Hepatocyte (in vitro differentiated cells): ENCODE measurements at regions not wholly inside any gene's neighbourhood (a gene's known extent, or its start where the extent isn't known, plus 50 kb on each side); places are given as distances from the start of the nearest gene placed in this dataset.

Experiments
- DNase-seq: peaks from one replicate; pipeline ENCODE4 v3.0.0-alpha.2; 2016; ENCODE audit warnings: low spot score
- H2AFZ ChIP-seq: fragments of 200-600 bp; sonication (generic); 2 replicates; pipeline ENCODE4 v1.6.0; 2016; ENCODE audit warnings: antibody characterized with exemption, mild to moderate bottlenecking
- H3K27ac ChIP-seq: fragments of 200-600 bp; sonication (generic); 2 replicates; pipeline ENCODE4 v1.5.1; 2016; ENCODE audit warnings: mild to moderate bottlenecking
- H3K27me3 ChIP-seq: fragments of 200-600 bp; sonication (generic); 2 replicates; pipeline ENCODE4 v1.6.1; 2016
- H3K36me3 ChIP-seq: fragments of 200-600 bp; sonication (generic); replicated peaks from 2 replicates; pipeline ENCODE4 v1.5.1; 2016; ENCODE audit warnings: low read depth; ENCODE audit not compliant: insufficient read depth
- H3K4me1 ChIP-seq: fragments of 200-600 bp; sonication (generic); 2 replicates; pipeline ENCODE4 v1.5.1; 2016; ENCODE audit warnings: mild to moderate bottlenecking, moderate library complexity; ENCODE audit not compliant: insufficient read depth
- H3K4me2 ChIP-seq: fragments of 200-600 bp; sonication (generic); 2 replicates; pipeline ENCODE4 v1.6.0; 2016
- H3K4me3 ChIP-seq: fragments of 200-600 bp; sonication (generic); 2 replicates; pipeline ENCODE4 v1.5.1; 2016; ENCODE audit warnings: mild to moderate bottlenecking
- H3K79me2 ChIP-seq: fragments of 200-600 bp; sonication (generic); 2 replicates; pipeline ENCODE4 v1.6.0; 2017; ENCODE audit warnings: mild to moderate bottlenecking
- H3K9me2 ChIP-seq: fragments of 200-600 bp; sonication (generic); replicated peaks from 2 replicates; pipeline ENCODE4 v1.6.0; 2017; ENCODE audit warnings: mild to moderate bottlenecking; ENCODE audit not compliant: insufficient read depth
- H3K9me3 ChIP-seq: fragments of 200-600 bp; sonication (generic); 2 replicates; pipeline ENCODE4 v1.5.1; 2016; ENCODE audit warnings: low read depth, mild to moderate bottlenecking
- H4K20me1 ChIP-seq: fragments of 200-600 bp; sonication (generic); 2 replicates; pipeline ENCODE4 v1.6.0; 2016; ENCODE audit warnings: mild to moderate bottlenecking; ENCODE audit not compliant: insufficient read depth, poor library complexity, severe bottlenecking
- CTCF ChIP-seq: fragments of 200-600 bp; sonication (generic); IDR thresholded peaks from 2 replicates; pipeline ENCODE4 v1.5.1; 2016; ENCODE audit warnings: antibody characterized with exemption, mild to moderate bottlenecking; ENCODE audit not compliant: poor library complexity
- EZH2 ChIP-seq: fragments of 200-600 bp; sonication (generic); IDR thresholded peaks from 2 replicates; pipeline ENCODE4 v1.6.1; 2016; ENCODE audit warnings: antibody characterized with exemption, mild to moderate bottlenecking, borderline replicate concordance
- EZH2phosphoT487 ChIP-seq: fragments of 200-600 bp; sonication (generic); IDR thresholded peaks from one replicate; pipeline ENCODE4 v1.6.1; 2018; ENCODE audit warnings: antibody characterized with exemption, mild to moderate bottlenecking, low read depth, moderate library complexity; ENCODE audit not compliant: unreplicated experiment, severe bottlenecking
- WGBS: methylation state at CpG from one replicate; pipeline ENCODE4 v1.1.6; 2016; ENCODE audit warnings: low lambda C conversion rate; ENCODE audit errors: missing lambda C conversion rate; 5-methylcytosine and 5-hydroxymethylcytosine counted together

DNA sequence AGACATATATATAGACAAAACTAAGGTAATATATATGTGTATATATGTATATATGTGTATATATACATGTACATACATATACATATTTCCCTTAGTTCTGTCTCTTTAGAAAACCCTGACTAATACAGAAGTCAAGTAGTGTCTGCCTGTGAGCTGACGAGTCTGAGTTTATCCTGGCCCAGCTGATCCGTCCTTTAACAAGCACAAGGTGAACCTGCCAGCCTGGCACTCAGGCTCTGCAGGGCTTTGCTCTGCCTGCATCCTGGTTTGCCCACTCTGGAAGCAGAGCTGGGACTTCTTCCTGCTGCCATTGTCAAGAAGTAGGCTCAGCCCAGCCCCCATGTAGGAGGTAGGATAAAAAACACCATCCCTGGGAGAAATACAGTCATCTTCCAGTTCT, 388.0 kb downstream of the ICE1 start:
- H3K4me3 ChIP-seq, result no peak overlapping the region
- no peak for DNase-seq
- H3K9me3 ChIP-seq, result no peaks in the 10 kb centered on the region
- TF ChIP-seq EZH2phosphoT487 (no peak), EZH2 (no peak), CTCF (no peak)
- peaks cover 4% of the 10 kb centered on the region for H3K27me3 ChIP-seq
- no peaks in the 10 kb centered on the region for H3K9me2 ChIP-seq
- no peaks in the 10 kb centered on the region for H3K79me2 ChIP-seq
- WGBS, result 73% methylated on average over 2 of the region's 2 CpGs
- no peak overlapping the region for H3K4me2 ChIP-seq
- H3K27ac ChIP-seq, result no peak overlapping the region
- H3K4me1 ChIP-seq, result no peaks in the 10 kb centered on the region
- H2AFZ ChIP-seq, result no peak overlapping the region
- no peaks in the 10 kb centered on the region for H3K36me3 ChIP-seq
- H4K20me1 ChIP-seq, result no peaks in the 10 kb centered on the region

DNA sequence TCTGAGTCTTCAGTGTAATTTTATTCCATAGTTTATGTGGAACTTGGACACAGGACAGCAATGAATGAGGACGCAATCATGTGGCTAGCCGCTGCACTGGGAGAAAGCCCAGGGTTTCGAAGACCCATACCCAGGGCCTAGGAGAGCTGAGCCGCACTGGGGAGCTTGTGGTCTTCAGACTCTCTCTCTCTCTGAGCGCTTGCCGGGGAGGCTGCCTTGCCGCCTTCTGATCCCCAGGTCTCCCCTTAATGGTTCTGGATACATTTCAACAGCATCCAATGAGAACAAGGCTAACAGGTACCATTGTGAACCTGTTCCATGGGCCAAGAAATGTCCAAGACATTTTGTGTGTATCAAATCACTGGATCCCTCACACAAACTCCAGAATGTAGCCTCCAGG, 383.4 kb downstream of the ICE1 start:
- WGBS, result 88% methylated on average over 7 of the region's 7 CpGs

DNA sequence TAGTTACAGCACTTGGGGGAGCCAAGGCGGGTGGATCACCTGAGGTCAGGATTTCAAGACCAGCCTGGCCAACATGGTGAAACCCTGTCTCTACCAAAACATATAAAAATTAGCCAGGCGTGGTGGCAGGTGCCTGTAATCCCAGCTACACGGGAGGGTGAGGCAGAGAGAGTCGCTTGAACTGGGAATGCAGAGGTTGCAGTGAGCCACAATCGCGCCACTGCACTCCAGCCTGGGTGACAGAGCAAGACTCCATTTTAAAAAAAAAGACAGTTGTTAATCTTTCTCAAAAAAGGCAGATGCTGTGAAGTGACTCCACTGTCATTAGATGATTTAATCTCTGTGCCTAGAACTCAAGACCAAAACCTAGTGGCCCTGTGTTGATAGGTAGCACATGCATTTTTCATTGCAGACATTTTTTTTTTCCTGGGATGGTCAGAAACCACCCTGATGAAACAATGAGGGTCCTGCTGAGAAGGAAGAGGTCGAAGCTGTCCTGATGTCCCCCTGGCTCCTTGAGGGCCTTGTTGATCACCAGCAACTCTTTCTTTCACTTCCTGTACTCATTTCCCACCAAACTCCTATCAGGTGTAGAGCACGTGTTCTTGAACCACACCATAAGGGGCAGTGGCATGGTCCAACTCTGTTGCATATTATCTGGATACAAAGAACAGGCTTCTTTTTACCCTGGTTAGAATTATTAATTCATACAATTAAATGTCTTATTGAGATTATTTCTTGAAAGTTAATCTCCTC, 382.2 kb downstream of the ICE1 start:
- 88% methylated on average over 8 of the region's 8 CpGs for WGBS

More for the DNA sequence above, 383.4 kb downstream of the ICE1 start:
- DNase-seq, result no peak
- H3K9me2 ChIP-seq, result no peaks in the 10 kb centered on the region
- H3K4me3 ChIP-seq, result no peak overlapping the region
- H3K27ac ChIP-seq, result no peak overlapping the region
- H2AFZ ChIP-seq, result no peak overlapping the region
- no peaks in the 10 kb centered on the region for H3K9me3 ChIP-seq
- no peak overlapping the region for H3K4me2 ChIP-seq
- H3K79me2 ChIP-seq, result no peaks in the 10 kb centered on the region
- no peak for TF ChIP-seq EZH2phosphoT487
- TF ChIP-seq CTCF, result no peak
- no peak for TF ChIP-seq EZH2
- no peaks in the 10 kb centered on the region for H3K36me3 ChIP-seq
- no peaks in the 10 kb centered on the region for H4K20me1 ChIP-seq
- no peaks in the 10 kb centered on the region for H3K27me3 ChIP-seq
- no peaks in the 10 kb centered on the region for H3K4me1 ChIP-seq

More for the DNA sequence above, 382.2 kb downstream of the ICE1 start:
- H3K9me3 ChIP-seq, result no peaks in the 10 kb centered on the region
- H3K4me2 ChIP-seq, result no peak overlapping the region
- H3K4me1 ChIP-seq, result no peaks in the 10 kb centered on the region
- H4K20me1 ChIP-seq, result no peaks in the 10 kb centered on the region
- no peaks in the 10 kb centered on the region for H3K27me3 ChIP-seq
- H3K36me3 ChIP-seq, result no peaks in the 10 kb centered on the region
- H3K79me2 ChIP-seq, result no peaks in the 10 kb centered on the region
- H3K9me2 ChIP-seq, result no peaks in the 10 kb centered on the region
- H2AFZ ChIP-seq, result no peak overlapping the region
- no peak overlapping the region for H3K27ac ChIP-seq
- TF ChIP-seq CTCF (no peak), EZH2 (no peak), EZH2phosphoT487 (no peak)
- no peak overlapping the region for H3K4me3 ChIP-seq
- DNase-seq, result no peak
